OCI-LY7 (cell line): ENCODE measurements at regions not wholly inside any gene's neighbourhood (a gene's known extent, or its start where the extent isn't known, plus 50 kb on each side); places are given as distances from the start of the nearest gene placed in this dataset.

Experiments used
- BruUV-seq: library from RNA; stranded (reverse); fragments of 400-500 nt; replicated peaks from 2 replicates; lab custom pipeline; 2021; lab: Mats Ljungman, UMichigan
- CTCF ChIA-PET: fragments of 300-600 bp; sonication (Branson Sonifier 250); formaldehyde crosslinking; loops from one replicate; lab custom pipeline; 2022; ENCODE audit warnings: antibody characterized with exemption; ENCODE audit not compliant: unreplicated experiment; lab: Charles Lee
- POLR2A ChIA-PET: fragments of 300-600 bp; sonication (Branson Sonifier 250); formaldehyde crosslinking; loops from one replicate; lab custom pipeline; 2022; ENCODE audit warnings: antibody characterized with exemption; lab: Charles Lee
- DNase-seq: peaks from one replicate; pipeline ENCODE4 v3.0.0-alpha.2; 2015; ENCODE audit warnings: low spot score
- H2AFZ ChIP-seq: fragments of 200-600 bp; sonication (generic), shearing (Covaris generic); 2 replicates; pipeline ENCODE4 v1.6.1; 2014; ENCODE audit warnings: mild to moderate bottlenecking, antibody characterized with exemption, low read length, moderate library complexity
- H3K27ac ChIP-seq: fragments of 200-600 bp; sonication (generic); 2 replicates; pipeline ENCODE4 v1.5.1; 2014; ENCODE audit warnings: mixed run types, low read depth, mild to moderate bottlenecking, moderate library complexity, low read length, inconsistent platforms; ENCODE audit not compliant: poor library complexity, severe bottlenecking
- H3K36me3 ChIP-seq: fragments of 200-600 bp; sonication (generic); 2 replicates; pipeline ENCODE4 v1.6.1; 2014; ENCODE audit warnings: mild to moderate bottlenecking, antibody characterized with exemption, low read length, moderate library complexity, mixed read lengths; ENCODE audit not compliant: insufficient read depth
- H3K4me1 ChIP-seq: fragments of 200-600 bp; sonication (generic); 2 replicates; pipeline ENCODE4 v1.5.1; 2014; ENCODE audit warnings: mild to moderate bottlenecking, low read length; ENCODE audit not compliant: insufficient read depth, poor library complexity, severe bottlenecking
- H3K4me2 ChIP-seq: fragments of 200-600 bp; sonication (generic); 2 replicates; pipeline ENCODE4 v1.6.1; 2014; ENCODE audit warnings: mild to moderate bottlenecking, low read length
- H3K4me3 ChIP-seq: fragments of 200-600 bp; sonication (generic); 2 replicates; pipeline ENCODE4 v1.5.1; 2014; ENCODE audit warnings: mild to moderate bottlenecking, low read depth, low read length; ENCODE audit not compliant: poor library complexity, severe bottlenecking
- H3K79me2 ChIP-seq: fragments of 200-600 bp; sonication (generic); 2 replicates; pipeline ENCODE4 v1.6.1; 2016; ENCODE audit warnings: low read depth, mild to moderate bottlenecking, low read length, moderate library complexity, mixed read lengths; ENCODE audit not compliant: insufficient read depth
- H3K9me2 ChIP-seq: fragments of 200-600 bp; sonication (generic); 2 replicates; pipeline ENCODE4 v1.6.1; 2016; ENCODE audit warnings: mild to moderate bottlenecking, low read length, mixed read lengths; ENCODE audit not compliant: insufficient read depth
- H3K9me3 ChIP-seq: fragments of 200-600 bp; sonication (generic); 2 replicates; pipeline ENCODE4 v1.6.1; 2014; ENCODE audit warnings: mild to moderate bottlenecking, mixed run types, low read length, mixed read lengths
- H4K20me1 ChIP-seq: fragments of 200-600 bp; sonication (generic); 2 replicates; pipeline ENCODE4 v1.6.1; 2014; ENCODE audit warnings: mild to moderate bottlenecking, antibody characterized with exemption, low read length, moderate library complexity, mixed read lengths; ENCODE audit not compliant: insufficient read depth
- CTCF ChIP-seq: fragments of 200-600 bp; sonication (generic); conservative IDR thresholded peaks from 2 replicates; pipeline ENCODE4 v1.5.1; 2014; ENCODE audit warnings: mild to moderate bottlenecking, antibody characterized with exemption, low read length, moderate library complexity, mixed read lengths
- EZH2phosphoT487 ChIP-seq: fragments of 200-600 bp; sonication (generic); IDR thresholded peaks from 2 replicates; pipeline ENCODE4 v1.6.1; 2018; ENCODE audit warnings: low read depth, borderline replicate concordance, mild to moderate bottlenecking, mixed run types, antibody characterized with exemption, low read length, moderate library complexity, mixed read lengths
- intact Hi-C: fragments of 100-400 bp; cut with micrococcal nuclease; formaldehyde crosslinking; loops from one replicate; pipeline ENCODE4 v1.10.0; 2022; ENCODE audit not compliant: unreplicated experiment

- CTCF ChIA-PET = no interaction called here
- no TSS peak for BruUV-seq
- H3K27ac ChIP-seq = no peak overlapping the region
- H3K4me1 ChIP-seq = no peaks in the 10 kb centered on the region
- TF ChIP-seq EZH2phosphoT487 = no peak
- TF ChIP-seq CTCF = no peak
- no peaks in the 10 kb centered on the region for H3K9me2 ChIP-seq
- H3K36me3 ChIP-seq = no peaks in the 10 kb centered on the region
- no peak overlapping the region for H2AFZ ChIP-seq
- no peaks in the 10 kb centered on the region for H3K79me2 ChIP-seq
- no peak overlapping the region for H3K4me3 ChIP-seq
- intact Hi-C loops = no loop called here
- DNase-seq = no peak
- no peaks in the 10 kb centered on the region for H4K20me1 ChIP-seq
- POLR2A ChIA-PET = interaction anchor here (1.0 kb wide), 1 partner anchor 18 kb away, joined by 3 read pairs; no protein-coding TSS in a partner anchor
- no peak overlapping the region for H3K4me2 ChIP-seq
- no peaks in the 10 kb centered on the region for H3K9me3 ChIP-seq
Observed at GRCh38 chr6:140178520-140178919, 804.1 kb upstream of the CITED2 start.

GRCh38 chr6:140176306-140176705 lies 801.9 kb upstream of the CITED2 start:
- no TSS peak for BruUV-seq
- DNase-seq = no peak
- Histone ChIP-seq H3K4me2 (no peak overlapping the region), H3K27ac (no peak overlapping the region), H4K20me1 (no peaks in the 10 kb centered on the region), H3K36me3 (no peaks in the 10 kb centered on the region), H3K4me1 (no peaks in the 10 kb centered on the region), H3K4me3 (no peak overlapping the region), H3K9me3 (no peaks in the 10 kb centered on the region), H3K9me2 (no peaks in the 10 kb centered on the region), H2AFZ (no peak overlapping the region), H3K79me2 (no peaks in the 10 kb centered on the region)
- ChIA-PET CTCF (no interaction called here), POLR2A (interaction anchor here (0.6 kb wide), 1 partner anchor 273 kb away, joined by 3 read pairs; no protein-coding TSS in a partner anchor)
- TF ChIP-seq EZH2phosphoT487 (no peak), CTCF (no peak)
- intact Hi-C loops = no loop called here

- Histone ChIP-seq H4K20me1 (no peaks in the 10 kb centered on the region), H3K79me2 (no peaks in the 10 kb centered on the region), H2AFZ (no peak overlapping the region), H3K9me3 (no peaks in the 10 kb centered on the region), H3K4me3 (no peak overlapping the region), H3K4me1 (no peaks in the 10 kb centered on the region), H3K4me2 (no peak overlapping the region), H3K27ac (no peak overlapping the region), H3K36me3 (no peaks in the 10 kb centered on the region), H3K9me2 (no peaks in the 10 kb centered on the region)
- ChIA-PET CTCF (no interaction called here), POLR2A (interaction anchor here (0.5 kb wide), 1 partner anchor 555 kb away, joined by 3 read pairs; no protein-coding TSS in a partner anchor)
- intact Hi-C loops = no loop called here
- TF ChIP-seq EZH2phosphoT487 (no peak), CTCF (no peak)
- DNase-seq = no peak
- BruUV-seq = no TSS peak
Observed at GRCh38 chr6:140175486-140175885, 801.0 kb upstream of the CITED2 start.
